K562 (cell line): ENCODE measurements at regions not wholly inside any gene's neighbourhood (a gene's known extent, or its start where the extent isn't known, plus 50 kb on each side); places are given as distances from the start of the nearest gene placed in this dataset.

Source experiments
- ATAC-seq: fragments of 200-7000 bp; cut with Tn5 transposase; 3 replicates; pipeline ENCODE4 v1.9.1; 2020; ENCODE audit warnings: moderate library complexity
- BruUV-seq: library from RNA; stranded (reverse); fragments of 400-500 nt; replicated peaks from 2 replicates; lab custom pipeline; 2021; lab: Mats Ljungman, UMichigan
- CTCF ChIA-PET: fragments of 300-600 bp; formaldehyde crosslinking; extraction: SDS; loops from one replicate; lab custom pipeline; 2021; ENCODE audit warnings: low intra/inter-chr PET ratio; lab: Yijun Ruan, JAX
- POLR2A ChIA-PET: fragments of 300-600, 350-650 bp; sonication (Branson Sonifier 250); formaldehyde crosslinking; extraction: SDS; loops from one replicate; lab custom pipeline; 2021; ENCODE audit warnings: antibody characterized with exemption, inconsistent platforms; lab: Yijun Ruan, JAX
- DNase-seq, 4 experiments: peaks; one replicate each; pipeline versions ENCODE4 v3.0.0 to v3.0.0-alpha.2; 2011 to 2018; ENCODE audit warnings: low spot score in 3 of 4, mixed read lengths in 3 of 4; ENCODE audit errors: extremely low read depth in 1 of 4
- FAIRE-seq: peaks from 2 replicates; lab custom pipeline; 2011; peaks lifted over from hg19 to GRCh38; lab: Jason Lieb, UNC
- H2AFZ ChIP-seq: 2 replicates; pipeline ENCODE4 v1.6.0; 2011; ENCODE audit warnings: low read depth, low read length, control low read depth, inconsistent platforms
- H3K27ac ChIP-seq: fragments of 200-600 bp; 3 replicates; pipeline ENCODE4 v1.8.0; 2011; ENCODE audit warnings: low read depth, mild to moderate bottlenecking, control low read depth, inconsistent platforms, low read length, moderate library complexity, mixed read lengths; ENCODE audit errors: extremely low read depth
- H3K27me3 ChIP-seq, 2 experiments: fragments of 300-600 bp in 1 of 2; 2 replicates in 1 of 2; 3 replicates in 1 of 2; pipeline versions ENCODE4 v1.6.0 to v1.8.0; 2011; ENCODE audit warnings: inconsistent platforms in 2 of 2, low read length in 2 of 2, mild to moderate bottlenecking in 1 of 2, mixed read lengths in 1 of 2, moderate library complexity in 1 of 2; ENCODE audit not compliant: control insufficient read depth in 2 of 2, insufficient read depth in 2 of 2
- H3K36me3 ChIP-seq: fragments of 300-600 bp; 3 replicates; pipeline ENCODE4 v1.8.0; 2011; ENCODE audit warnings: mild to moderate bottlenecking, low read length, inconsistent platforms; ENCODE audit not compliant: control insufficient read depth, insufficient read depth
- H3K4me1 ChIP-seq, 2 experiments: fragments of 200-600 bp in 1 of 2; replicated peaks in 1 of 2; 2 replicates in 1 of 2; 3 replicates in 1 of 2; pipeline versions ENCODE4 v1.5.1 to v1.8.0; 2011; ENCODE audit warnings: inconsistent platforms in 2 of 2, low read length in 2 of 2, mild to moderate bottlenecking in 1 of 2, mixed read lengths in 1 of 2, moderate library complexity in 1 of 2; ENCODE audit not compliant: control insufficient read depth in 2 of 2, insufficient read depth in 2 of 2
- H3K4me2 ChIP-seq: 2 replicates; pipeline ENCODE4 v1.6.1; 2011; ENCODE audit warnings: low read length, control low read depth, inconsistent platforms, mixed read lengths; ENCODE audit not compliant: insufficient read depth
- H3K4me3 ChIP-seq: fragments of 200-600 bp; sonication (generic), shearing (Covaris generic); 2 replicates; pipeline ENCODE4 v1.5.1; 2016; ENCODE audit warnings: control low read depth, inconsistent platforms
- H3K79me2 ChIP-seq: fragments of 200-600 bp; 3 replicates; pipeline ENCODE4 v1.8.0; 2011; ENCODE audit warnings: low read length, inconsistent platforms; ENCODE audit not compliant: control insufficient read depth, insufficient read depth
- H3K9ac ChIP-seq, 2 experiments: 2 replicates each; pipeline versions ENCODE4 v1.6.0 to v1.6.1; 2011; ENCODE audit warnings: low read depth in 2 of 2, low read length in 2 of 2, control low read depth in 1 of 2, inconsistent platforms in 1 of 2, mild to moderate bottlenecking in 1 of 2, mixed read lengths in 1 of 2; ENCODE audit not compliant: insufficient read depth in 1 of 2
- H3K9me1 ChIP-seq: one replicate; pipeline ENCODE4 v1.6.0; 2011; ENCODE audit warnings: inconsistent platforms, mild to moderate bottlenecking, low read length, moderate library complexity; ENCODE audit not compliant: control insufficient read depth, insufficient read depth
- H3K9me3 ChIP-seq: replicated peaks from 2 replicates; pipeline ENCODE4 v1.5.1; 2011; ENCODE audit warnings: low read depth, low read length, inconsistent platforms; ENCODE audit not compliant: control insufficient read depth, insufficient read depth
- H4K20me1 ChIP-seq: replicated peaks from 2 replicates; pipeline ENCODE4 v1.6.1; 2011; ENCODE audit warnings: low read length, inconsistent platforms, mixed read lengths; ENCODE audit not compliant: control insufficient read depth, insufficient read depth
- BCOR ChIP-seq: fragments of 450-650 bp; IDR thresholded peaks from 2 replicates; pipeline ENCODE4 v1.6.1; 2016
- CHD1 ChIP-seq: fragments of 200-600 bp; sonication (generic); IDR thresholded peaks from one replicate; pipeline ENCODE4 v1.6.1; 2012; ENCODE audit warnings: mild to moderate bottlenecking, moderate library complexity, low read length, inconsistent platforms
- CLOCK ChIP-seq: fragments of 250-450 bp; sonication (Bioruptor Pico); IDR thresholded peaks from 2 replicates; pipeline ENCODE4 v1.4.0; 2020; ENCODE audit warnings: mild to moderate bottlenecking, moderate library complexity, borderline replicate concordance
- DLX4 ChIP-seq: fragments of 250-450 bp; sonication (Bioruptor Pico); IDR thresholded peaks from 2 replicates; pipeline ENCODE4 v1.6.1; 2021; ENCODE audit warnings: mild to moderate bottlenecking
- HNRNPH1 ChIP-seq: fragments of 200-400 bp; formaldehyde crosslinking; optimal IDR thresholded peaks from 2 replicates; pipeline ENCODE3; 2017; ENCODE audit warnings: low read depth, mild to moderate bottlenecking, low read length, moderate library complexity
- NCOA4 ChIP-seq: fragments of 450-650 bp; IDR thresholded peaks from 2 replicates; pipeline ENCODE4 v1.6.1; 2018; ENCODE audit warnings: mild to moderate bottlenecking; ENCODE audit not compliant: partially characterized antibody
- NFRKB ChIP-seq: fragments of 450-650 bp; IDR thresholded peaks from 2 replicates; pipeline ENCODE4 v1.6.1; 2016; ENCODE audit warnings: low read depth
- NONO ChIP-seq, 2 experiments: fragments of 200-400 bp in 1 of 2; fragments of 450-650 bp in 1 of 2; formaldehyde crosslinking in 1 of 2; IDR thresholded peaks; 2 replicates each; pipeline ENCODE4 v1.6.1; 2017; ENCODE audit warnings: low read depth in 2 of 2, mild to moderate bottlenecking in 2 of 2, moderate library complexity in 2 of 2, low read length in 1 of 2
- POLR2AphosphoS2 ChIP-seq: IDR thresholded peaks from 2 replicates; pipeline ENCODE4 v1.6.1; 2012; ENCODE audit warnings: low read length, improper control_type of control experiment
- ZBTB49 ChIP-seq: sonication (generic); formaldehyde crosslinking; IDR thresholded peaks from 2 replicates; pipeline ENCODE4 v1.8.0; 2022; ENCODE audit warnings: missing genetic modification reagents, mild to moderate bottlenecking, borderline replicate concordance
- ZNF146 ChIP-seq: IDR thresholded peaks from one replicate; pipeline ENCODE4 v1.6.1; 2018; ENCODE audit warnings: missing compliant biosample characterization; ENCODE audit not compliant: unreplicated experiment
- ZNF24 ChIP-seq: fragments of 450-650 bp; IDR thresholded peaks from 2 replicates; pipeline ENCODE4 v1.6.1; 2016
- ZNF274 ChIP-seq: IDR thresholded peaks from 2 replicates; pipeline ENCODE4 v1.6.1; 2011; ENCODE audit warnings: low read depth, mild to moderate bottlenecking, low read length, moderate library complexity, borderline replicate concordance
- ZNF518B ChIP-seq: fragments of 250-450 bp; sonication (Bioruptor Pico); IDR thresholded peaks from 2 replicates; pipeline ENCODE4 v1.5.0; 2021; ENCODE audit warnings: mild to moderate bottlenecking, moderate library complexity
- ZNF696 ChIP-seq: fragments of 250-450 bp; sonication (Bioruptor Pico); conservative IDR thresholded peaks from 2 replicates; pipeline ENCODE4 v1.4.0; 2020; ENCODE audit warnings: mild to moderate bottlenecking, moderate library complexity
- ZNF785 ChIP-seq: fragments of 250-450 bp; sonication (Bioruptor Pico); IDR thresholded peaks from 2 replicates; pipeline ENCODE4 v1.4.0; 2020; ENCODE audit warnings: mild to moderate bottlenecking
- WGBS: fragments of 100-300 bp; shearing (Covaris generic); methylation state at CpG from one replicate; pipeline ENCODE4 v1.1.6; 2016; ENCODE audit warnings: low coverage, mixed read lengths; ENCODE audit not compliant: insufficient coverage; ENCODE audit errors: missing lambda C conversion rate; 5-methylcytosine and 5-hydroxymethylcytosine counted together
- in situ Hi-C: fragments of 300-500 bp; cut with MboI; formaldehyde crosslinking; loops from 4 replicates; pipeline ENCODE4 v1.15.0; 2018; ENCODE audit warnings: inconsistent platforms, mixed read lengths
- intact Hi-C: fragments of 100-400 bp; cut with micrococcal nuclease; formaldehyde crosslinking; loops from 2 replicates; pipeline ENCODE4 v1.14.2; 2022

GRCh38 chrX:16063141-16063540 lies 60.2 kb upstream of the GRPR start:
- ChIA-PET CTCF (no interaction called here), POLR2A (interaction anchor here (0.7 kb wide), 1 partner anchor 630 kb away, joined by 3 read pairs; no protein-coding TSS in a partner anchor)
- H3K27me3 ChIP-seq: no peaks in the 10 kb centered on the region
- no peak overlapping the region for H3K4me3 ChIP-seq
- no peak overlapping the region for H2AFZ ChIP-seq
- DNase-seq (no peak), ATAC-seq (no peak), FAIRE-seq (no peak)
- H4K20me1 ChIP-seq: no peaks in the 10 kb centered on the region
- H3K9me1 ChIP-seq: no peaks in the 10 kb centered on the region
- H3K9me3 ChIP-seq: no peaks in the 10 kb centered on the region
- intact Hi-C loops: no loop called here
- no peaks in the 10 kb centered on the region for H3K4me1 ChIP-seq
- H3K79me2 ChIP-seq: no peaks in the 10 kb centered on the region
- H3K27ac ChIP-seq: no peak overlapping the region
- no TSS peak for BruUV-seq
- in situ Hi-C loops: no loop called here
- no peak overlapping the region for H3K4me2 ChIP-seq
- 0% methylated on average over 2 of the region's 2 CpGs for WGBS
- no peak overlapping the region for H3K9ac ChIP-seq
- no peaks in the 10 kb centered on the region for H3K36me3 ChIP-seq
- TF ChIP-seq BCOR: no peak
- no peak for TF ChIP-seq ZNF696
- no peak for TF ChIP-seq HNRNPH1
- no peak for TF ChIP-seq CHD1
- TF ChIP-seq ZNF274: no peak
- TF ChIP-seq ZNF785 (CRISPR knock-in tag): no peak
- no peak for TF ChIP-seq POLR2AphosphoS2
- no peak for TF ChIP-seq ZNF24
- no peak for TF ChIP-seq NCOA4
- TF ChIP-seq ZBTB49: no peak
- no peak for TF ChIP-seq ZNF146 (CRISPR knock-in tag)
- no peak for TF ChIP-seq DLX4 (CRISPR knock-in tag)
- no peak for TF ChIP-seq ZNF518B (CRISPR knock-in tag)
- TF ChIP-seq NONO (IDR thresholded peaks at IDR 0.05; ENCODE audit: low read depth in 2 of 2, low read length in 1 of 2): no peak
- no peak for TF ChIP-seq CLOCK (CRISPR knock-in tag)
- no peak for TF ChIP-seq NFRKB
